ENCODE measurements at regions not wholly inside any gene's neighbourhood (a gene's known extent, or its start where the extent isn't known, plus 50 kb on each side); places are given as distances from the start of the nearest gene placed in this dataset.

DNA sequence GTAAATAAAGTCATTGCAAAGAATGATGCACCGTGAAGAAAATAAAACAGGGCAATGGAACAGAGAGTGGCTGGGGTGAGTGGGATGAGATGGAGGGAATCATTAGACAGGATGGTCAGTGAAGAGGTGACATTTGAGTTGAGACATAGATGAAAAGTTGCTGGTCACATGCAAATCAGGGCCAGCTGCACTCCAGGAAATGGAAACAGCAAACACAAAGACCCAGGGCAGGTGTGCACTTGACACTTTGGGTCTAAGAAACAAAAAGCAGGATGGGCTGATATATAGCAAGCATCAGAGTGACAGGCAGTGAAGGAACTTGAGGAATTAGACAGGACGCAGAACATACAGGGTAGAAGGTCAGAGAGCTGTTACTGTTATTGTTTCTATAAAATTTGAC lies 171.5 kb upstream of the RIPOR2 start:
- Histone ChIP-seq H2BK12ac (ENCODE audit: low read depth, low read length) (no peak overlapping the region), H3K4me1 (replicated peaks in 1 of 4; ENCODE audit: control insufficient read depth in 3 of 4, insufficient read depth in 4 of 4, low read length in 3 of 4) (no peaks in the 10 kb centered on the region), H2BK15ac (ENCODE audit: low read length) (no peak overlapping the region), H3K27ac (ENCODE audit: low read depth, low read length) (no peak overlapping the region), H2BK20ac (ENCODE audit: low read length) (no peak overlapping the region), H3K9me3 (ENCODE audit: insufficient read depth in 2 of 2, low read depth in 1 of 2, low read length in 1 of 2) (no peaks in the 10 kb centered on the region), H2BK5ac (ENCODE audit: low read depth, low read length) (no peak overlapping the region), H3K4ac (replicated peaks; ENCODE audit: insufficient read length, low read depth, low read length) (no peak overlapping the region), H2AK5ac (ENCODE audit: low read depth, low read length) (no peak overlapping the region), H3K9ac (replicated peaks in 1 of 4; ENCODE audit: extremely low read depth in 1 of 4, low read depth in 3 of 4, low read length in 3 of 4) (no peak overlapping the region), H3K23me2 (ENCODE audit: low read depth, low read length) (no peaks in the 10 kb centered on the region), H3K79me1 (ENCODE audit: low read depth, low read length) (no peaks in the 10 kb centered on the region), H4K8ac (ENCODE audit: extremely low read depth, insufficient read depth, low read length) (no peak overlapping the region), H2AFZ (ENCODE audit: low read length) (no peak overlapping the region), H3K27me3 (replicated peaks in 1 of 4; ENCODE audit: control insufficient read depth in 3 of 4, extremely low read depth in 1 of 4, insufficient read depth in 3 of 4, low read length in 3 of 4) (no peaks in the 10 kb centered on the region; a peak in 1 of 7 replicates), H3K23ac (ENCODE audit: insufficient read length) (no peak overlapping the region), H2BK120ac (replicated peaks; ENCODE audit: low read depth, low read length) (no peak overlapping the region), H3K4me2 (ENCODE audit: insufficient read depth in 1 of 2, low read depth in 2 of 2, low read length in 2 of 2) (no peak overlapping the region), H3K36me3 (ENCODE audit: control insufficient read depth in 2 of 4, insufficient read depth in 4 of 4, low read length in 3 of 4) (no peaks in the 10 kb centered on the region), H3K56ac (replicated peaks; ENCODE audit: insufficient read length, low read depth, low read length) (no peak overlapping the region), H3K79me2 (ENCODE audit: control insufficient read depth in 1 of 2, insufficient read depth in 2 of 2, low read length in 2 of 2) (no peaks in the 10 kb centered on the region), H3K4me3 (ENCODE audit: extremely low read depth in 1 of 4, insufficient read depth in 2 of 4, low read depth in 3 of 4, low read length in 4 of 4) (no peak overlapping the region), H3K18ac (ENCODE audit: extremely low read depth, low read length) (no peak overlapping the region), H4K5ac (ENCODE audit: insufficient read length, low read depth, low read length) (no peak overlapping the region), H3K14ac (ENCODE audit: insufficient read length) (no peak overlapping the region), H4K91ac (replicated peaks; ENCODE audit: insufficient read length, low read length) (no peak overlapping the region), H4K20me1 (replicated peaks in 1 of 2; ENCODE audit: control insufficient read depth in 1 of 2, insufficient read depth in 2 of 2, low read length in 2 of 2) (no peaks in the 10 kb centered on the region)
- DNase-seq (ENCODE audit: low read depth in 1 of 2, low spot score in 2 of 2) (no peak), FAIRE-seq (no peak)
- ChIA-PET POLR2A (ENCODE audit: partially characterized antibody) (no interaction called here), CTCF (ENCODE audit: partially characterized antibody) (interaction anchor here (1.1 kb wide), 1 partner anchor 73 kb away, joined by 3 read pairs; no protein-coding TSS in a partner anchor)
- 71% methylated on average over 2 of the region's 2 CpGs; no CpG with 5 or more reads in 1 of the 2 experiments for WGBS, 2 experiments (ENCODE audit: extremely low coverage in 1 of 2, insufficient coverage in 1 of 2, insufficient read length in 1 of 2, insufficient replicate concordance in 2 of 2, low coverage in 1 of 2, low lambda C conversion rate in 2 of 2, missing lambda C conversion rate in 1 of 2)
- TF ChIP-seq KDM1A (IDR thresholded peaks at IDR 0.05; ENCODE audit: borderline replicate concordance, low read length) (no peak), CHD1 (IDR thresholded peaks at IDR 0.05; ENCODE audit: low read depth, low read length) (no peak), CBX8 (IDR thresholded peaks at IDR 0.05; ENCODE audit: borderline replicate concordance, low read depth, low read length) (no peak), MAFK (IDR thresholded peaks at IDR 0.05; ENCODE audit: low read depth, low read length) (no peak), ASH2L (IDR thresholded peaks at IDR 0.05; ENCODE audit: low read length) (no peak), TAF1 (IDR thresholded peaks at IDR 0.05; ENCODE audit: low read depth, low read length) (no peak), TCF12 (IDR thresholded peaks at IDR 0.05; ENCODE audit: low read depth, low read length) (no peak), POLR2A (IDR thresholded peaks at IDR 0.05; ENCODE audit: control extremely low read depth in 1 of 2, low read depth in 2 of 2, low read length in 2 of 2) (no peak), SIRT6 (IDR thresholded peaks at IDR 0.05; ENCODE audit: low read length) (no peak), BCL11A (IDR thresholded peaks at IDR 0.05; ENCODE audit: low read depth in 2 of 2, low read length in 2 of 2) (no peak), KDM5A (IDR thresholded peaks at IDR 0.05; ENCODE audit: low read length) (no peak), RFX5 (IDR thresholded peaks at IDR 0.05; ENCODE audit: borderline replicate concordance, low read depth, low read length) (no peak), KDM4A (IDR thresholded peaks at IDR 0.05; ENCODE audit: low read depth, low read length, severe bottlenecking) (no peak), POLR2AphosphoS5 (IDR thresholded peaks at IDR 0.05; ENCODE audit: low read depth, low read length) (no peak)
- TF ChIP-seq, protein P1, sequence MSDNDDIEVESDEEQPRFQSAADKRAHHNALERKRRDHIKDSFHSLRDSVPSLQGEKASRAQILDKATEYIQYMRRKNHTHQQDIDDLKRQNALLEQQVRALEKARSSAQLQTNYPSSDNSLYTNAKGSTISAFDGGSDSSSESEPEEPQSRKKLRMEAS (IDR thresholded peaks at IDR 0.05) = no peak
- TF ChIP-seq, protein P2, sequence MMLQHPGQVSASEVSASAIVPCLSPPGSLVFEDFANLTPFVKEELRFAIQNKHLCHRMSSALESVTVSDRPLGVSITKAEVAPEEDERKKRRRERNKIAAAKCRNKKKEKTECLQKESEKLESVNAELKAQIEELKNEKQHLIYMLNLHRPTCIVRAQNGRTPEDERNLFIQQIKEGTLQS (IDR thresholded peaks at IDR 0.05; ENCODE audit: insufficient read depth, low read depth, low read length) = no peak

Measured in H1 (cell line).